Small intestine (tissue), 7 donors: ENCODE measurements at regions not wholly inside any gene's neighbourhood (a gene's known extent, or its start where the extent isn't known, plus 50 kb on each side); places are given as distances from the start of the nearest gene placed in this dataset.

Experiments
- DNase-seq, 2 donors: peaks; one replicate each; pipeline versions ENCODE4 v3.0.0 to v3.0.0-alpha.2; 2013
- FAIRE-seq: peaks from 2 replicates; lab custom pipeline; 2012; peaks lifted over from hg19 to GRCh38; lab: Jason Lieb, UNC
- H3K27ac ChIP-seq, 3 donors: one replicate each; pipeline ENCODE4 v1.5.1; 2013; ENCODE audit warnings: low read length in 2 of 3, mild to moderate bottlenecking in 2 of 3, control low read depth in 1 of 3, inconsistent platforms in 1 of 3, low read depth in 1 of 3, moderate library complexity in 1 of 3
- H3K27me3 ChIP-seq, 3 donors: one replicate each; pipeline ENCODE4 v1.6.1; 2013; ENCODE audit warnings: low read length in 3 of 3, inconsistent platforms in 1 of 3; ENCODE audit not compliant: control insufficient read depth in 3 of 3, insufficient read depth in 3 of 3
- H3K36me3 ChIP-seq, 3 donors: one replicate each; pipeline ENCODE4 v1.6.1; 2013; ENCODE audit warnings: low read length in 3 of 3, inconsistent platforms in 1 of 3, low read depth in 1 of 3, mild to moderate bottlenecking in 1 of 3, moderate library complexity in 1 of 3; ENCODE audit not compliant: control insufficient read depth in 3 of 3, insufficient read depth in 2 of 3
- H3K4me1 ChIP-seq, 3 donors: one replicate each; pipeline ENCODE4 v1.6.1; 2013; ENCODE audit warnings: low read length in 2 of 3, inconsistent platforms in 1 of 3, low read depth in 1 of 3, mild to moderate bottlenecking in 1 of 3, moderate library complexity in 1 of 3; ENCODE audit not compliant: control insufficient read depth in 3 of 3, insufficient read depth in 2 of 3
- H3K4me3 ChIP-seq, 3 donors: one replicate each; pipeline ENCODE4 v1.5.1; 2013; ENCODE audit warnings: low read length in 3 of 3, control low read depth in 1 of 3, inconsistent platforms in 1 of 3, low read depth in 1 of 3, mild to moderate bottlenecking in 1 of 3, moderate library complexity in 1 of 3
- H3K9me3 ChIP-seq, 2 donors: one replicate each; pipeline ENCODE4 v1.6.1; 2013; ENCODE audit warnings: low read depth in 1 of 2, low read length in 1 of 2; ENCODE audit not compliant: control insufficient read depth in 2 of 2, insufficient read depth in 1 of 2
- WGBS, 3 donors: extraction: QIAGEN DNeasy Blood & Tissue Kit; methylation state at CpG; one replicate each; pipeline ENCODE4 v1.1.7; 2013; 5-methylcytosine and 5-hydroxymethylcytosine counted together
- donor health status: healthy with polysubstance abuse.
- donor health status: control.
- donor health status: control.
- donor health status: Bipolar disorder and iron deficiency.
- donor health status: healthy.

- WGBS, 3 donors, result 60 to 79% (median 74%) methylated on average over 4 of the region's 4 CpGs
- FAIRE-seq, result no peak
These were observed 411.8 kb upstream of the SALL1 start for GRCh38 chr16:51562891-51563290.

GRCh38 chr16:51559901-51560300, 408.8 kb upstream of the SALL1 start:
- H3K27me3 ChIP-seq, result no peaks in the 10 kb centered on the region
- no peak overlapping the region for H3K4me3 ChIP-seq
- 51 to 76% (median 66%) methylated on average over 3 of the region's 3 CpGs for WGBS, 3 donors
- no peaks in the 10 kb centered on the region for H3K36me3 ChIP-seq
- no peak for FAIRE-seq
- H3K9me3 ChIP-seq, result no peaks in the 10 kb centered on the region
- DNase-seq, result no peak
- no peaks in the 10 kb centered on the region for H3K4me1 ChIP-seq
- no peak overlapping the region for H3K27ac ChIP-seq

More at GRCh38 chr16:51562891-51563290, 411.8 kb upstream of the SALL1 start:
- no peaks in the 10 kb centered on the region for H3K9me3 ChIP-seq
- H3K4me1 ChIP-seq, result no peaks in the 10 kb centered on the region
- H3K4me3 ChIP-seq, result no peak overlapping the region
- DNase-seq, result no peak
- H3K27ac ChIP-seq, result no peak overlapping the region
- H3K27me3 ChIP-seq, result no peaks in the 10 kb centered on the region
- H3K36me3 ChIP-seq, result no peaks in the 10 kb centered on the region

- no peaks in the 10 kb centered on the region for H3K4me1 ChIP-seq
- no peak overlapping the region for H3K27ac ChIP-seq
- no peak overlapping the region for H3K4me3 ChIP-seq
- no peaks in the 10 kb centered on the region for H3K36me3 ChIP-seq
- no peaks in the 10 kb centered on the region for H3K27me3 ChIP-seq
- 63 to 78% (median 76%) methylated on average over 3 of the region's 3 CpGs for WGBS, 3 donors
- FAIRE-seq (no peak), DNase-seq (no peak)
- no peaks in the 10 kb centered on the region for H3K9me3 ChIP-seq
These were observed 406.6 kb upstream of the SALL1 start for GRCh38 chr16:51557670-51558069.

- FAIRE-seq (no peak), DNase-seq (no peak)
- Histone ChIP-seq H3K27ac (no peak overlapping the region), H3K4me1 (no peaks in the 10 kb centered on the region), H3K27me3 (no peaks in the 10 kb centered on the region), H3K9me3 (no peaks in the 10 kb centered on the region), H3K36me3 (no peaks in the 10 kb centered on the region), H3K4me3 (no peak overlapping the region)
- 34 to 53% (median 42%) methylated on average over 9 of the region's 9 CpGs for WGBS, 3 donors
These were observed 405.7 kb upstream of the SALL1 start for GRCh38 chr16:51556694-51557340.

- H3K27ac ChIP-seq, result no peak overlapping the region
- no peak for FAIRE-seq
- H3K4me3 ChIP-seq, result no peak overlapping the region
- WGBS, 3 donors, result 91 to 92% (median 92%) methylated on average over 7 of the region's 7 CpGs
- no peaks in the 10 kb centered on the region for H3K4me1 ChIP-seq
- no peaks in the 10 kb centered on the region for H3K27me3 ChIP-seq
- no peaks in the 10 kb centered on the region for H3K9me3 ChIP-seq
- DNase-seq, result no peak
- H3K36me3 ChIP-seq, result no peaks in the 10 kb centered on the region
These were observed 402.8 kb upstream of the SALL1 start for GRCh38 chr16:51553910-51554309.

GRCh38 chr16:51553314-51553713, 402.2 kb upstream of the SALL1 start:
- no peaks in the 10 kb centered on the region for H3K9me3 ChIP-seq
- H3K27me3 ChIP-seq, result no peaks in the 10 kb centered on the region
- no peaks in the 10 kb centered on the region for H3K36me3 ChIP-seq
- H3K27ac ChIP-seq, result no peak overlapping the region
- no peak overlapping the region for H3K4me3 ChIP-seq
- no peaks in the 10 kb centered on the region for H3K4me1 ChIP-seq
- WGBS, 3 donors, result 82 to 97% (median 88%) methylated on average over 2 of the region's 2 CpGs
- FAIRE-seq (no peak), DNase-seq (no peak)

- FAIRE-seq (no peak), DNase-seq (no peak)
- Histone ChIP-seq H3K9me3 (no peaks in the 10 kb centered on the region), H3K4me3 (no peak overlapping the region), H3K27me3 (no peaks in the 10 kb centered on the region), H3K27ac (no peak overlapping the region), H3K36me3 (no peaks in the 10 kb centered on the region), H3K4me1 (no peaks in the 10 kb centered on the region)
- WGBS, 3 donors, result 27 to 54% (median 40%) methylated on average over 4 of the region's 4 CpGs
These were observed 399.8 kb upstream of the SALL1 start for GRCh38 chr16:51550800-51551347.

- no peak for FAIRE-seq
- WGBS, 3 donors, result 46 to 67% (median 53%) methylated on average over 3 of the region's 3 CpGs
These were observed 398.8 kb upstream of the SALL1 start for GRCh38 chr16:51549836-51550235.

GRCh38 chr16:51545951-51546350, 394.9 kb upstream of the SALL1 start:
- no peaks in the 10 kb centered on the region for H3K9me3 ChIP-seq
- 54 to 72% (median 67%) methylated on average over 6 of the region's 6 CpGs for WGBS, 3 donors
- H3K36me3 ChIP-seq, result no peaks in the 10 kb centered on the region
- FAIRE-seq (no peak), DNase-seq (no peak)
- H3K27me3 ChIP-seq, result no peaks in the 10 kb centered on the region
- H3K27ac ChIP-seq, result no peak overlapping the region
- H3K4me3 ChIP-seq, result no peak overlapping the region
- no peaks in the 10 kb centered on the region for H3K4me1 ChIP-seq

More at GRCh38 chr16:51549836-51550235, 398.8 kb upstream of the SALL1 start:
- Histone ChIP-seq H3K4me3 (no peak overlapping the region), H3K27me3 (no peaks in the 10 kb centered on the region), H3K27ac (no peak overlapping the region), H3K4me1 (no peaks in the 10 kb centered on the region), H3K9me3 (no peaks in the 10 kb centered on the region), H3K36me3 (no peaks in the 10 kb centered on the region)
- no peak for DNase-seq
